ENCODE measurements at regions not wholly inside any gene's neighbourhood (a gene's known extent, or its start where the extent isn't known, plus 50 kb on each side); places are given as distances from the start of the nearest gene placed in this dataset.

- DNase-seq (ENCODE audit: low read depth): no peak
These were observed 67.5 kb upstream of the LINC01488 start for GRCh38 chr11:69413993-69414392.

DNA sequence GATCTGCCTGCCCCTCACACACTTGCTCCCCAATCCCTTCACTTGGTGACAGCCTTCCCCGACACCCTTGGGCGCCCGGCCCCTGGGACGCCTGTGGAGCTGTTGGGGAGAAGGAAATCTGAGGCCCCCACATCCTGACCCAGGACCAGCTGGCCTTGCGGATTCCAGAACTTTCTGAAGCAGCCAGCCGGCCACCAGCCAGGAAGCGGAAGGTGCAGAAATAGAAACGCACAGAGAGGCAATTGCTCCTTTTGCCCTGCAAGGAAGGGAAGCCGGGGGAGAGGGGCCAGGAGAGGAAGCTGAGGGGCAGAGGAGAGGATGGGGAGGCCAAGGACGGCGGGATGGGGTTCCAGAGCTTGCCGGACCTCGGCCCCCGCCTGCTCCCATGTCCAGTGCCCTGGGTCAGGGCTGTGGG, 66.7 kb upstream of the LINC01488 start:
- no peak for DNase-seq (ENCODE audit: low read depth)

GRCh38 chr11:69415411-69416142, 65.9 kb upstream of the LINC01488 start:
- no peak for DNase-seq (ENCODE audit: low read depth)

- DNase-seq (ENCODE audit: low read depth): no peak
These were observed 65.3 kb upstream of the LINC01488 start for GRCh38 chr11:69416143-69416515.

DNA sequence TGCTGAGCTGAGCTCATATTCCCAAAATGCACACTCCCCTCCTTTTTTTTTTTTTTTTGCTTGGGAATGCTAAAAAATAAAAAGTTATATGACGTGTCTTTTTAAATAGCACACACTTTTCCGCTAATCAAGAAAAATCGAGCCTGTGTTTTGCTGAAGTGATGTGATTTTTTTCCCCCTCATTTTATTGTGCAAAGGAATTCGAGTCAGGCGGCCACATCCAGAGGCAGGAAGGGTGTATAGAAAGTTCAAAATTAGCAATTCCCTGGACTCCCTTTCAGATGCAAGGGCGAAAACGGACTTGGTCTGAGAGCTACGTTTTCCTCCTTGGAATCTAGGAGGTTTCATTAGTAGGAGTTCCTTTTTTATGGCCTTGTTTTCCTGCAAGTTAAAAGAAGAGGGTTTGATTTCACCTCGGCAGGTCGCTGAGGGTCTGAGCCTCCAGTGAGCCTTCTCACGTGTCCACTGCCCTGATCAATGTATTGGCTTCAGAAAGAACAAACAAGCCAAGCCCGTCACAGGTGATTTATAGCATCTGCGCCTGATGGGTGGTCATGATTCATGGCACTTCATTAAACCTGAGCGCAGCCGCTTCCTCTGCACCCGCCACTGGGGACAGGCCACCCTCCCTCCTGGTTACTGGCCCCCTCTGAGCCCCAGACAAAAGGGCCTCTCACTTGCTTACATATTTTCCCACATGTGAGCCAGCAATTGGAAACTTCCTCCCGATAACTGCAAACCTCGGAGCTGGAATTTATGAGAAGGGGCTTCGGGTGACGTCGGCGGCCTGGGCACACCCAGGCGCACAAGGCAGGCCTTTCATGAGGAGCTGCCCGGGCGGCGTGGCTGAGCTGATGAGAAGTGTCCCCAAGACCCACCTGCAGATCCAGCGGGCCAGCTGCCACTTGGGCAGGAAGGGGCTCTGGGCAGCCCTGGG, 64.4 kb upstream of the LINC01488 start:
- DNase-seq (ENCODE audit: low read depth): no peak

DNA sequence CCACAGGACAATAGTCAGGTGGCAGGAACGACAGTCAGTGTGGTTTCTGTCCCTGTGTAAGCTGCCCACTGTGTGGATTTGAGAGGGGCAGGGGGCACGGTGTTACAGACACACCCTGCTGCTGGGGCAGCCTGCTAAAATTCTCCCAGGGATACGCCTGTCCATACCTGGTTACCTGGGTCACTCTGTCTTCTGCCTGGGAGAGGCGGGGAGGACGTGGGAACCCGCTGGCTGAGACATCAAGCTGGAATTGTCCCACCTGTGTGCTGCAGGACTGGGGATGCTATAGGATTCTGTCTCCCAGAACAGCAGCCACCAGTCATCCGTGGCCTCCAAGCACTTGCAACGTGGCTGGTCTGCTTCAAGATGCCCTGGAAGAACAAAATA, 63.8 kb upstream of the LINC01488 start:
- no peak for DNase-seq (ENCODE audit: low read depth)

DNA sequence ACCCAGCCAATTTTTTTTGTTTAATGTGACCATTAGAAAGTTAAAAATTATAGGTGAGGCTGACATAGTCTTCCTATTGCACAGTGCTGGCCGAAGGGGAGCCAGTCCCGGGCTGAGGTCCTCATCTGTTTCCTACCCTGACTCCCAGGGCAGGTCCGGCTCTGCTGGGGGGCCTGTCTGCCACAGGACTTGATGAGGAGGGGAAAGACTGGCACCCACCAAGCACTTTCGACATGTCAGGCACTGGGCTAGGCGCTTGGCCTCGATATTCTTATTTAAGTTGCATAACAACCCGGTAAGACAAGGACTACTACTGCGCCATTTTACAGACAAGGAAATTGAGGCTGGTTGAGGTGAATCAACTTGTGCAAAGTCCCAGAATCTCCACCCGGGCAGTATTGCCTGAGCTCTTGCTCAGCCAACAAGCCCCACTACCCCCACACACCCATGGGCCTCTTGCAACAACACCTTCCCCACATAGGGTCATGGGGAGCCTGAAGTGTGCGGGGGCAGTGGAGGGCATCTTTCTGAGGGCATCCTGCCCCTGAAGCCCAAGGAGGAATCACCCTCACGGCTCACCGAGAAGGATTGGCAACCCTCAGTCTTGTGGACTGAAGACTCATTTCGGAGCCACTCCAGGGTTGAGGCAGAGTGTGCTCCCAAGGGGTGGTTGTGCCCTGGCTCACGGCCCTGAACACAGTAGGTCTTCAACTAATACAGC, 62.7 kb upstream of the LINC01488 start:
- no peak for DNase-seq (ENCODE audit: low read depth)

GRCh38 chr11:69419662-69420395, 61.6 kb upstream of the LINC01488 start:
- DNase-seq (ENCODE audit: low read depth): no peak

- DNase-seq (ENCODE audit: low read depth): no peak
These were observed 58.8 kb upstream of the LINC01488 start for GRCh38 chr11:69422645-69423044.

GRCh38 chr11:69423181-69423580, 58.3 kb upstream of the LINC01488 start:
- no peak for DNase-seq (ENCODE audit: low read depth)

- no peak for DNase-seq (ENCODE audit: low read depth)
These were observed 57.7 kb upstream of the LINC01488 start for GRCh38 chr11:69423611-69424385.

GRCh38 chr11:69424748-69425147, 56.7 kb upstream of the LINC01488 start:
- no peak for DNase-seq (ENCODE audit: low read depth)

DNA sequence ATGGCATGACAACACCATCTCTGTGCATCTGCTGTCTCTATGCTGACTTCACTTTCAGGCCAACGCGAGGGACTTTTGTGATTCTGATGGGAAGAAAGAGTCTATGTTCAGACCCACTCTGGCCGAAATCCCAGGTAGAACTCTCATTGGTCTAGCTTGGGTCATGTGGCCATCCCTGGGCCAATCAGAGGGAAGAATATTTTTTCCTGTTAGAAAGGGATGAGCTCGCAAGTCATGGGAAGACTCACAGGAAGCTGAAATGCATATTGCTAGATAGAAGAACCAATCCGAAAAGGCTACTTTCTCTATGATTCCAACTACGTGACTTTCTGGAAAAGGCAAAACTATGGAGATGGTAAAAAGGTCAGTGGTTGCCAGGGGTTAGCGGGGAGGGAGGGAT, 56.0 kb upstream of the LINC01488 start:
- DNase-seq (ENCODE audit: low read depth): no peak

- no peak for DNase-seq (ENCODE audit: low read depth)
These were observed 55.4 kb upstream of the LINC01488 start for GRCh38 chr11:69425895-69426544.

DNA sequence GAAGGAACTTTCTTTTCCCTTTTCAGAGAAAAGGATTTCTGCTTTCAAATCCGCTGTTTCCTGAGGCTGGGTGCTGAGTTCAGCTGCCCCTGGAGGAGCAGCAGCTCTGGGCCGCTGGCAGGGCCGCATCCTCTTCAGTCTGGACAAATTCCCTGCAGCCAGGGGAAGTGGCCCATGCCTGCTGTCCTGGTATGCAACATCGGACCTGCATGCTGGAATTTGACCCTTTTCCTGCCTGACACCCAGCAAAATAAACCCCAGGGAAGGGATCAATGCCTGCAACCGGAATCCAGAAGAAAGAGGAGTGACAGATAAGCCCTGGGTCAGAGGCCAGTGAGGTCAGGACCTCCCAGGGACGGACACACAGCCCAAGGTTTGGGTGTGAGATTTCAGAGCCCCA, 54.1 kb upstream of the LINC01488 start:
- DNase-seq (ENCODE audit: low read depth): no peak

- DNase-seq (ENCODE audit: low read depth): no peak
These were observed 53.3 kb upstream of the LINC01488 start for GRCh38 chr11:69427906-69428880.

- DNase-seq (ENCODE audit: low read depth): no peak
These were observed 51.6 kb upstream of the LINC01488 start for GRCh38 chr11:69429716-69430491.

DNA sequence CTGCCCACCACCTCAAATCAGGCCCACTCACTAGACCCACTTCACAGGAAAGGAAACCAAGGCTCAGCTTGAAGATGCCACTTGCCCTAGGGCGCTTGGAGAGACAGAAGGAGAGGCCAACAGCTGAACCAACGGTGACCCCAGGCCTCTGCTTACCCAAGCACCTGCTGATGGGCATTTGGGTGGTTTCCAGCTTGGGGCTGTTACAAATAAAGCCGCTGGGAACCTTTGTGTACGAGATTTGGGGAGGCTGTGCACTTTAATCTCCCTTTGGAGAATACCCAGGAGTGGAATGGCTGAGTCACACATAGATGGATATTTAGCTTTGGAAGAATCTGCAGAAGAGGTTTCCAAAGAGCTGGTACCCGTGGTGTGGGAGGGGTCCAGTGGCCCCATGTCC, 50.9 kb upstream of the LINC01488 start:
- DNase-seq (ENCODE audit: low read depth): no peak

DNA sequence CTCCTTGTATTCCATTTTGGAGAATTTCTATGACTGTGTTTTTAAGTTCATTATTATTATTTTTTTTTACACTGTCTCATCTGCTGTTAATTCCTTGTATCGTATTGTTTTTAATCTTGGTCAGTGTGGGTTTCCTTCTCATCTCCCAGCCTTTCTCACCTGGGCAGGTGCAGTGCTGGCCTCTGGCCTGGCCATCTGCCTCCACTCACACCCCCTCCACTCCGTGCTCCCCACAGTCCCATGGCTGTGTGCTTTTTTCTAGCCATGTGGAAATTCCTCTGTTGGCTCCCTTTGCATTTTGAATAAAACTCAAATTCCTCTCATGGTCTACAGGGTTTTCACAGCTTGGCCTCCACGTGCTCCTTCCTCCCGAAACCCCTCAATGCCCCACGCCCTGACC, 50.3 kb upstream of the LINC01488 start:
- DNase-seq (ENCODE audit: low read depth): no peak

All from stimulated activated CD8-positive, alpha-beta memory T cell treated with anti-CD3 and anti-CD28 coated beads, Interleukin-7, amount 100 ng/mL, for 24 hours (primary cell).